GM19328 (cell line): ENCODE measurements at regions not wholly inside any gene's neighbourhood (a gene's known extent, or its start where the extent isn't known, plus 50 kb on each side); places are given as distances from the start of the nearest gene placed in this dataset.

Experiments
- ATAC-seq: cut with Tn5 transposase; IDR thresholded peaks from one replicate; pipeline ENCODE4 v1.9.1; 2021; ENCODE audit warnings: mild to moderate bottlenecking, moderate library complexity; ENCODE audit not compliant: unreplicated experiment

DNA sequence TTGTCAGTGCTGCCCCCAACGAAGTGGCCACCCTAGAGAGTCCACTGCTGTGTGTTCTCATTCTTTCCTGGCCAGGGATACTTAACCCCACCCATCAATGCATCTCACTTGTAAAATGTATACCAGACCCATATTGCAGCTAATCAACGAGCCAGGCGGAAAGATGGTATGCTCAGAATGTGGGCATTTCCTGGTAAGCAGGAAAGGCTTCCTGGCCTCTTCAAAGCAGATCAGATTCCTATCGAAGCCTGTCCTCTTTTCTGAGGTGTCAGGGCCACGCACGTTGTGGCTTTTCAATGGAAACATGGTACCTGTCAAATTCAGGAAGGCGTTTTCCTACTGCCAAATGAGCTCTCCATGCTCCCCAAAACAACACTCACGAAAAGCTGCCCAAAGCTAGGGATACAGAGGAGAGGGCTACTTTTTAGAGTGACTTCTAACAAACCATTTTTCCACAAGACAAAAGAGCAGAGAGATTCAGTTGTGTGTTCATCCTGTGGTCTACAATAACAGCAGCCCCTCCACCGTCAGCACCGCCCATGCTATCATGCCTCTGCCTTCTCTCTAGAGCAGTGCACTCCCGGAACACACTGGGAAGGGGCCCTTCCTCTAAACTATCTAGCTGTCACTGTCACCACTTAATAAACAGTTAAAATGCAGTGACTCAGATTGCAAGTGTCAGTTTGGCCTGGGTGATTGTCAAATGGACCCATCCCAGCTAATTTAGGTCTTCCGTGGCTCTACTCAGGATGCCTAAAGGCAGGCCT is 535.1 kb downstream of the RNF144A start:
- ATAC-seq, result no peak

GRCh38 chr2:7454592-7454991 is 537.4 kb downstream of the RNF144A start:
- ATAC-seq, result no peak

DNA sequence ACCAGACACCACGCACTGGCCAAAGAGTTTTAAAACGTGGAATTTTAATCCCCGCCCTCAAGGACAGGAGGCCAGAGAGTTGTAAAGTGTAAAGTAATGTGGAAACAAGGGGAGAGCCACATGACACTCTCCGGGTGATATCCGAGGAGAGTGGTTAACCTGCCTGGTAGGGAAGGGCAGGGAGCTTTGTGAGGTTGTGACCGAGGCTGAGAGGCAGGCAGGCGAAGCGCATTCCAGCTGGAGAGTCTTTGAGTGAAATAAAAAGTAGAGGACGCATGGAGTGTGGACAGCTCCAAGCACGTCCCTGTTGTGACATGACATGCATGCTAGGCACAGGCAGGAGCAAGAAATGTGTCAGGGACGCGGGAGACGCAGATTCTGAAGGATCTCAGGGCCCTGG is 539.5 kb downstream of the RNF144A start:
- no peak for ATAC-seq

DNA sequence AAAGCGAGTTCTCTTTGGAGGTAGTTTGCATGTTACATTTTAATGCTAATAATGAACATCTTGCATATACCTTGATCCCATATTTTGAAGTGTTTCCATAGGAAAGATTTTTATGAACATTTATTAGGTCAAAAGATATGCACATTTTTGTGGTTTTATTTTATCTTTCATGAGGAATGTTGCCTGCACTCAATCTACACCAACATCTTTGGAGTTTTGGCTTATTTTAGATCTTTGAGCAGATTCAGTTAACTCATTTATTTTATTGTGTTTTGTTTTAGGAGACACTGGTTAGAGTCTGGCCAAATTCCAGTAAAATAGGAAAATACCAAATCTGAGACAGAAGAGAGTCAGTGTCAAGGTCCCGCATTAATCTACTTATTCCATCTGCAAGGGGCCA is 540.9 kb downstream of the RNF144A start:
- ATAC-seq, result no peak

DNA sequence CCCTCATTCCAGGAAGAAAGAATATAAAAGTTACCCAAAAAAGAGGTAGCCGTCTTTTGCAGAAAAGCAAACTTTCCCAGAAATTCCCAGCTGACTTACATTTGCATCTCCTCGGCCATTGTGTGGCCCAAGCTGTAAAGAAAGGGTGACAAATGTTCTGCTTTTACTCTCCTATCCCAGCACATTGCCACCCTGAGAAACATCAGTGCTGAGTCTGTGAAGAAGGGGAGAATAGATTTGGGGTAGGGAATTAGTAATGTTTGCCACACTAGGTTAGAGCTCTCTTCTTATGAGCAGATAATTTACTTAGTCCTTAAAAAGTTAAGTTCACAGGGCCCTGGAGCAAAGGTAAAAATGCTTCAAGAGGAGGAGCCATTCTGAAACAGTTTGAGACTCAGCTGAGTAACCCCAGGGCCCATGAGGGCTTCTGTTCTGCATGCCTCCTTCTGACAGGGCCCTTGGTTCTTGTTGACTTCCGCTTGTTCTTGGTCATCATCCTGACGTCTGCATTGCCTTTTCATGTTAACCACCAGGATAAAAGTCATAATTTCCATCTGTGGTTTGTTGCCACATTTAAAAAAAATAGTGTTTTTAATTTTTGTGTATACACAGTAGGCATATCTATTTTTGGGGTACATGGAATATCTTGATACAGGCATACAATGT is 550.7 kb downstream of the RNF144A start:
- no peak for ATAC-seq

GRCh38 chr2:7468448-7468828 is 551.2 kb downstream of the RNF144A start:
- ATAC-seq, result no peak

GRCh38 chr2:7468955-7469354 is 551.7 kb downstream of the RNF144A start:
- ATAC-seq, result no peak

DNA sequence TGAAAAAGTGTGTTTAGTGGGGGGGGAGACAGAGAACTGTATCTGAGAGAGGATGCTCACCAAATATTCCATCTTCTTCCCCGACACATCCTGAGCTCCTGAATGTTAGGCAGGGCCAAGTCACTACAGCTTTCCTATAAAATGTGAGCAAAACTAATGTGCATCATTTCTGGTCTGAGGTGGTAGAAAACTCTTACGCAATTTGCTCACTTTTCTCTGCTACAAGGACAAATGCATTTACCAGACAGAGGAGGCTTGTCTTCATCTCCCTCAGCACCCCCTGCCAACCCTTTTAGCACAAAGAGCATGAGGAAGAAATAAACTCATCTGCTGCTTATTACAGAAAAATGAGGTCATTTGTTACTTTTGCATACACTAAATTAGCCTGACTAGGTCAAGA is 554.0 kb downstream of the RNF144A start:
- no peak for ATAC-seq

GRCh38 chr2:7472465-7472864 is 555.3 kb downstream of the RNF144A start:
- ATAC-seq, result no peak

DNA sequence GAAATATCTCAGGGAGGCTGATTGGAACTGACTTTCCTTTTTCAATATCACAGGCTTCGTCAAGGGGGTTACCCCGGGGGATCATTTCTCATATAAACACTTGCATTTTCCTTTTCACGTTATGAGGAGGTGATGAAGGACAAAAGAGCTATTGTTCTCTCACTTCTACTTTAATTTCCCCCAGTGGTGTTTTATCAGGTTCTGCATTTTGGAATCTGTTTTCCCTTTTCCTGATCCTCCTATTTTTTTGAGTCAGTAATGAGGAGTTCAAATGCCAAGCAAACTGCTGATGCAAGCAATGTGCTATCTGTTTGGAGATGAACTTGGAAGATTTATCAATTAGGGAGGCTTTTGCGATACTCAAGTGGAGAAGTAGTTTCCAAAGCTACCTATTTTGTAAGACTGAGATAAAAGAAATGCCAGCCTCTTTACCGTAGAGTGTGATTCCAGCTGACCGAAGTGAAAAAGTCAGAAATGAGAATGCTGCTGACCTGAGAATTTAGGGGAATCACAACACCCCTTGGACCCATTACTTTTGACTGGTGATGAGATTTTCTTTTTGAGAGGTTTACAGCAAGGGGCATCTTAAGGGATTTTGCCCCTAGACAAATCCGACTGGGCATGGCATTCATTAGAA is 556.0 kb downstream of the RNF144A start:
- no peak for ATAC-seq

DNA sequence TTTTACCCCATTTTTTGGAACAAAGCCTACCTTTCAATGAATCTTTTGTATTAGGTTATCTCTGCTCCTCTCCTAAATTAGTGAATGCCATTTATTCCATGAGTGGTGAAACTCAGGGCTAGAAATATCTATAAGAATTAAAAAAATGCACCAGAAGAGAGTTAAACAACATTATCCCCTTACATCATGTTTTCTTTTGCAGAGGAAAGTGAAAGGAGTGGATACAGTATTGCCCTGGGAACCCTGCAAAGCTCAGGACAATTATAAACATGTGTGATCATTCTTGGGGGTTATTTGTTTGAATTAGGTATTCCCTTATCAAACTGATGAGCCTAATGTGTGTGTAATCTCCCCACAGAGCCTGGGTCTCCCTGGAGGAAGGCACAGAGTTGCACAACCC is 559.2 kb downstream of the RNF144A start:
- ATAC-seq, result no peak

GRCh38 chr2:7479603-7480002 is 562.4 kb downstream of the RNF144A start:
- no peak for ATAC-seq

- no peak for ATAC-seq
These were observed 563.2 kb downstream of the RNF144A start for GRCh38 chr2:7480431-7480830.

DNA sequence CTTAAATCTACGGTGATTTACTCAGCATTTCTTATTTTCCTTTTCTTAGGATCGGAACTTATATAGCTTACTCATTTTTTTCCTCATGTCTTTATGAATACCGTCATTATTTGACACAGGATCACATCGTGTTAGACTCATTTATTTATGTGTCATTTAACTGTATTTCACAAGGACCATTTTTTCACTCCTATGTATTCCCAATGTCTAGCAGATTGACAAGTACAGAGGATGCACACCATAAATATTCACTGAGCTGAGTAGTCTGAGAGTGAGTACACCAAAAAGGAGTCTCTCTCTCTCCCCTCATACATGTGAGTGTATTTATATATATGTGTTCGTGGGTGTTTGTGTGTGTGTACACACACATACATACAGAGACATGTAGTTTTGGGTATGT is 573.5 kb downstream of the RNF144A start:
- no peak for ATAC-seq

GRCh38 chr2:7492719-7493118 is 575.5 kb downstream of the RNF144A start:
- no peak for ATAC-seq

- ATAC-seq, result no peak
These were observed 580.0 kb downstream of the RNF144A start for GRCh38 chr2:7497178-7497577.

GRCh38 chr2:7499018-7499417 is 581.8 kb downstream of the RNF144A start:
- ATAC-seq, result no peak

GRCh38 chr2:7502336-7502735 is 585.1 kb downstream of the RNF144A start:
- no peak for ATAC-seq

DNA sequence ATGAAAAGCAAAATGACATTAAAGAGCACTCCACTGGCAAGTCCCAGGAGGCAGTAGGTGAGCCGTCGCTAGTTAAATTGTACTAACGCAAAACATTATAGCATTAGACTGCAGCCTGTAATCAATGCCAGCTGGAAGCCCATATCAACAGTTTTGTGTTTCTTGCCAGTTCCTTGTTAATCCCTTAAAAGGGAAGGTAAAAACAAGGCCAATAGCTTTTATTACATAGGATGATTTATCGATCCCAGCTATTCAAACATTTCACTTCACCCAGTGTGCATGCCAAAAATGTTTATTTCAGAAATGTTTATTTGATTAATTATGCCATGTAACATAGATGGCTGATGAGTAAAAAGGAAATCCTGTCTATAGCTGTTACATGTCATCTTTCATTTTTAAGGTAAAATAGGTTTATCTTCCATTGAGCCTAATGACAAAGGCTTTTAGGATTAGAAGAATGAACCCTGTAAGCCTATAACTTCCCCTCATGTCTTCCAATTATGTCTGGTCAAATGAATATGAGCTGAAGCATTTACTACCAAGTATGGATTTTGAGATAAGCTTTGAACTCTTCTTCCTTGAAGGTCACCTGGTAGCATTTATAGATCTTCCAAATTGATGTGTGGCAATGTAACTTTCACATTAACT is 591.2 kb downstream of the RNF144A start:
- no peak for ATAC-seq

GRCh38 chr2:7510353-7510752 is 593.1 kb downstream of the RNF144A start:
- ATAC-seq, result no peak

GRCh38 chr2:7513834-7514233 is 596.6 kb downstream of the RNF144A start:
- no peak for ATAC-seq

- no peak for ATAC-seq
These were observed 598.1 kb downstream of the RNF144A start for GRCh38 chr2:7515327-7515726.
